K562 (cell line): ENCODE measurements at regions not wholly inside any gene's neighbourhood (a gene's known extent, or its start where the extent isn't known, plus 50 kb on each side); places are given as distances from the start of the nearest gene placed in this dataset.

Experiments used
- CBFA2T3 ChIP-seq: fragments of 450-650 bp; IDR thresholded peaks from 2 replicates; pipeline ENCODE4 v1.6.1; 2017
- NRF1 ChIP-seq, 2 experiments: fragments of 450-650 bp; IDR thresholded peaks in 1 of 2; conservative IDR thresholded peaks in 1 of 2; 2 replicates each; pipeline ENCODE4 v1.6.1; 2014; ENCODE audit warnings: mild to moderate bottlenecking in 2 of 2
- SRSF9 ChIP-seq: fragments of 200-400 bp; formaldehyde crosslinking; IDR thresholded peaks from 2 replicates; pipeline ENCODE4 v1.6.1; 2017; ENCODE audit warnings: low read depth, low read length, borderline replicate concordance
- ZBTB17 ChIP-seq: fragments of 450-650 bp; formaldehyde crosslinking; IDR thresholded peaks from 2 replicates; pipeline ENCODE4 v1.4.0; 2020; ENCODE audit warnings: mild to moderate bottlenecking
- TF ChIP-seq, protein P1 (sequence below), 2 experiments: IDR thresholded peaks in 1 of 2; conservative IDR thresholded peaks in 1 of 2; 2 replicates each; pipeline ENCODE4 v1.6.1; 2016; ENCODE audit warnings: low read depth in 2 of 2, mild to moderate bottlenecking in 1 of 2, missing compliant biosample characterization in 1 of 2, missing genetic modification characterization in 1 of 2, moderate library complexity in 1 of 2
- TF ChIP-seq, protein P2 (sequence below), 2 experiments: fragments of 450-650 bp in 1 of 2; sonication (generic) in 1 of 2; formaldehyde crosslinking in 1 of 2; IDR thresholded peaks in 1 of 2; conservative IDR thresholded peaks in 1 of 2; 2 replicates each; pipeline versions ENCODE4 v1.6.1 to v1.8.1; 2016 to 2023; ENCODE audit warnings: mild to moderate bottlenecking in 2 of 2, moderate library complexity in 2 of 2, inconsistent platforms in 1 of 2, missing genetic modification reagents in 1 of 2
- TF ChIP-seq, protein P3 (sequence below): sonication (generic); formaldehyde crosslinking; IDR thresholded peaks from 2 replicates; pipeline ENCODE4 v1.8.1; 2022; ENCODE audit warnings: missing genetic modification reagents
- TF ChIP-seq, protein P4 (sequence below): fragments of 450-650 bp; formaldehyde crosslinking; IDR thresholded peaks from 2 replicates; pipeline ENCODE4 v1.4.0; 2020; ENCODE audit warnings: mild to moderate bottlenecking, moderate library complexity
- TF ChIP-seq, protein P5 (sequence below), 2 experiments: fragments of 450-650 bp in 1 of 2; sonication (generic) in 1 of 2; formaldehyde crosslinking in 1 of 2; IDR thresholded peaks; 2 replicates each; pipeline versions ENCODE4 v1.7.1 to v1.9.0; 2016 to 2022; ENCODE audit warnings: inconsistent platforms in 1 of 2, mild to moderate bottlenecking in 1 of 2, missing genetic modification reagents in 1 of 2

DNA sequence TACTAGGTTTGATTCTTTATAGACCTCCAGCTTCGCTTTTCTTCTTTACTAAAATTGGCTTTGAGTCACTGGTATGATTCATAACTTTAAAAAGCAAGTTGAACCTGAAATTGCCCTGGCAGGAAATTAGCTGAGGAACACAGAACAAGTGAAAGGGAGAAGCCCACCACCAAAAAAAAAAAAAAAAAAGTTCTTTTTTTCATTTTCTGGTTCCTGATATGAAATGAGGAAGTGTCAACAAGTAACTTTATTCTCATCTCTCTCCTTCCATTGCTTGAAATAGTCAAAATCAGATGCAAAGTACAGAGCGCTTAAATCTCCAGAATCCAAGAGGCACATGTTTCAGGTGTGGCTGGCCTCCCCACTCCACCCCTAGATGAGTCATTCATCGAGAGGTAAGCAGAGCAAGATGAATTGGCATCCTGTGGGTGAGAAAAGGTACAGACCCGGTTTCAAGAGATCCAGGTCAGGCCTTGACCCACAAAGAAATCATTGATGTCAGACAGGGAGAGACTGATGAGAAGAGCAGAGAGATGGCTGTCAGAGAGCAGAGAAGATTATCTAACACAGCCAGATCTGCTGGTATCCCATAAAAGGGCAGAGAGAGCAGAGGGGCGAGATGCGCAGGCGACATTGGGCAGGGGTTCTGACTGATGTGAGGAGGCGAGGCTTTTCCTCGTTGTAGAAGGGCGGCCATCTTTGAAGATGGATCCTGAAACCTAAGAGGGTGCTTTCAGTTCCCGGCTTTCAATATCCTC lies 54.8 kb upstream of the MBOAT1 start (continued):
- TF ChIP-seq, protein P1, sequence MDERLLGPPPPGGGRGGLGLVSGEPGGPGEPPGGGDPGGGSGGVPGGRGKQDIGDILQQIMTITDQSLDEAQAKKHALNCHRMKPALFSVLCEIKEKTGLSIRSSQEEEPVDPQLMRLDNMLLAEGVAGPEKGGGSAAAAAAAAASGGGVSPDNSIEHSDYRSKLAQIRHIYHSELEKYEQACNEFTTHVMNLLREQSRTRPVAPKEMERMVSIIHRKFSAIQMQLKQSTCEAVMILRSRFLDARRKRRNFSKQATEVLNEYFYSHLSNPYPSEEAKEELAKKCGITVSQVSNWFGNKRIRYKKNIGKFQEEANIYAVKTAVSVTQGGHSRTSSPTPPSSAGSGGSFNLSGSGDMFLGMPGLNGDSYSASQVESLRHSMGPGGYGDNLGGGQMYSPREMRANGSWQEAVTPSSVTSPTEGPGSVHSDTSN (CRISPR knock-in tag; IDR thresholded peaks at IDR 0.05; ENCODE audit: low read depth) = no peak
- TF ChIP-seq, protein P1 (tag; conservative IDR thresholded peaks at IDR 0.05; ENCODE audit: low read depth) = peak; percentile 36; the same call in 1 of the 2 replicates
- TF ChIP-seq SRSF9 (no peak), CBFA2T3 (peak; percentile 39; the same call in 1 of the 2 replicates), NRF1 (conservative IDR thresholded peaks at IDR 0.05 in 1 of 2, IDR thresholded peaks at IDR 0.05 in 1 of 2) (peak; percentile 80 to 85), ZBTB17 (peak; percentile 44; the same call in 1 of the 2 replicates)
- TF ChIP-seq, protein P2, sequence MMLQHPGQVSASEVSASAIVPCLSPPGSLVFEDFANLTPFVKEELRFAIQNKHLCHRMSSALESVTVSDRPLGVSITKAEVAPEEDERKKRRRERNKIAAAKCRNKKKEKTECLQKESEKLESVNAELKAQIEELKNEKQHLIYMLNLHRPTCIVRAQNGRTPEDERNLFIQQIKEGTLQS (IDR thresholded peaks at IDR 0.05) = peak; percentile 47; the same call in 1 of the 2 replicates
- TF ChIP-seq, protein P2 (CRISPR knock-in tag; conservative IDR thresholded peaks at IDR 0.05) = no peak
- TF ChIP-seq, protein P3, sequence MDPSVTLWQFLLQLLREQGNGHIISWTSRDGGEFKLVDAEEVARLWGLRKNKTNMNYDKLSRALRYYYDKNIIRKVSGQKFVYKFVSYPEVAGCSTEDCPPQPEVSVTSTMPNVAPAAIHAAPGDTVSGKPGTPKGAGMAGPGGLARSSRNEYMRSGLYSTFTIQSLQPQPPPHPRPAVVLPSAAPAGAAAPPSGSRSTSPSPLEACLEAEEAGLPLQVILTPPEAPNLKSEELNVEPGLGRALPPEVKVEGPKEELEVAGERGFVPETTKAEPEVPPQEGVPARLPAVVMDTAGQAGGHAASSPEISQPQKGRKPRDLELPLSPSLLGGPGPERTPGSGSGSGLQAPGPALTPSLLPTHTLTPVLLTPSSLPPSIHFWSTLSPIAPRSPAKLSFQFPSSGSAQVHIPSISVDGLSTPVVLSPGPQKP (CRISPR knock-in tag) = no peak
- TF ChIP-seq, protein P4, sequence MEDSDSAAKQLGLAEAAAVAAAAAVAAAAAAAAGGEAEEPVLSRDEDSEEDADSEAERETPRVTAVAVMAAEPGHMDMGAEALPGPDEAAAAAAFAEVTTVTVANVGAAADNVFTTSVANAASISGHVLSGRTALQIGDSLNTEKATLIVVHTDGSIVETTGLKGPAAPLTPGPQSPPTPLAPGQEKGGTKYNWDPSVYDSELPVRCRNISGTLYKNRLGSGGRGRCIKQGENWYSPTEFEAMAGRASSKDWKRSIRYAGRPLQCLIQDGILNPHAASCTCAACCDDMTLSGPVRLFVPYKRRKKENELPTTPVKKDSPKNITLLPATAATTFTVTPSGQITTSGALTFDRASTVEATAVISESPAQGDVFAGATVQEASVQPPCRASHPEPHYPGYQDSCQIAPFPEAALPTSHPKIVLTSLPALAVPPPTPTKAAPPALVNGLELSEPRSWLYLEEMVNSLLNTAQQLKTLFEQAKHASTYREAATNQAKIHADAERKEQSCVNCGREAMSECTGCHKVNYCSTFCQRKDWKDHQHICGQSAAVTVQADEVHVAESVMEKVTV (CRISPR knock-in tag) = no peak
- TF ChIP-seq, protein P5, sequence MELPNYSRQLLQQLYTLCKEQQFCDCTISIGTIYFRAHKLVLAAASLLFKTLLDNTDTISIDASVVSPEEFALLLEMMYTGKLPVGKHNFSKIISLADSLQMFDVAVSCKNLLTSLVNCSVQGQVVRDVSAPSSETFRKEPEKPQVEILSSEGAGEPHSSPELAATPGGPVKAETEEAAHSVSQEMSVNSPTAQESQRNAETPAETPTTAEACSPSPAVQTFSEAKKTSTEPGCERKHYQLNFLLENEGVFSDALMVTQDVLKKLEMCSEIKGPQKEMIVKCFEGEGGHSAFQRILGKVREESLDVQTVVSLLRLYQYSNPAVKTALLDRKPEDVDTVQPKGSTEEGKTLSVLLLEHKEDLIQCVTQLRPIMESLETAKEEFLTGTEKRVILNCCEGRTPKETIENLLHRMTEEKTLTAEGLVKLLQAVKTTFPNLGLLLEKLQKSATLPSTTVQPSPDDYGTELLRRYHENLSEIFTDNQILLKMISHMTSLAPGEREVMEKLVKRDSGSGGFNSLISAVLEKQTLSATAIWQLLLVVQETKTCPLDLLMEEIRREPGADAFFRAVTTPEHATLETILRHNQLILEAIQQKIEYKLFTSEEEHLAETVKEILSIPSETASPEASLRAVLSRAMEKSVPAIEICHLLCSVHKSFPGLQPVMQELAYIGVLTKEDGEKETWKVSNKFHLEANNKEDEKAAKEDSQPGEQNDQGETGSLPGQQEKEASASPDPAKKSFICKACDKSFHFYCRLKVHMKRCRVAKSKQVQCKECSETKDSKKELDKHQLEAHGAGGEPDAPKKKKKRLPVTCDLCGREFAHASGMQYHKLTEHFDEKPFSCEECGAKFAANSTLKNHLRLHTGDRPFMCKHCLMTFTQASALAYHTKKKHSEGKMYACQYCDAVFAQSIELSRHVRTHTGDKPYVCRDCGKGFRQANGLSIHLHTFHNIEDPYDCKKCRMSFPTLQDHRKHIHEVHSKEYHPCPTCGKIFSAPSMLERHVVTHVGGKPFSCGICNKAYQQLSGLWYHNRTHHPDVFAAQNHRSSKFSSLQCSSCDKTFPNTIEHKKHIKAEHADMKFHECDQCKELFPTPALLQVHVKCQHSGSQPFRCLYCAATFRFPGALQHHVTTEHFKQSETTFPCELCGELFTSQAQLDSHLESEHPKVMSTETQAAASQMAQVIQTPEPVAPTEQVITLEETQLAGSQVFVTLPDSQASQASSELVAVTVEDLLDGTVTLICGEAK (IDR thresholded peaks at IDR 0.05) = peak; percentile 84
- TF ChIP-seq, protein P5 (CRISPR knock-in tag; IDR thresholded peaks at IDR 0.05) = no peak
